Dendritic cell treated with granulocyte-macrophage colony-stimulating factor and Interleukin-4, amounts not matched to agents 40 ng/mL and 50 ng/mL, for 4 days (primary cell): ENCODE measurements at regions not wholly inside any gene's neighbourhood (a gene's known extent, or its start where the extent isn't known, plus 50 kb on each side); places are given as distances from the start of the nearest gene placed in this dataset.

Experiments used
- H3K27ac Mint-ChIP-seq: one replicate; pipeline ENCODE4 v1.8.0; 2022; ENCODE audit warnings: mild to moderate bottlenecking, mixed read lengths
- H3K27me3 Mint-ChIP-seq: one replicate; pipeline ENCODE4 v1.8.0; 2022; ENCODE audit warnings: mild to moderate bottlenecking, mixed read lengths
- H3K36me3 Mint-ChIP-seq: one replicate; pipeline ENCODE4 v1.8.0; 2022; ENCODE audit warnings: low read depth, mixed read lengths
- H3K4me1 Mint-ChIP-seq: one replicate; pipeline ENCODE4 v1.8.0; 2022; ENCODE audit warnings: low read depth, mixed read lengths
- H3K4me3 Mint-ChIP-seq: one replicate; pipeline ENCODE4 v1.8.0; 2022; ENCODE audit warnings: mild to moderate bottlenecking, moderate library complexity, mixed read lengths
- H3K9me3 Mint-ChIP-seq: one replicate; pipeline ENCODE4 v1.8.0; 2022; ENCODE audit warnings: mixed read lengths
- intact Hi-C: fragments of 100-400 bp; cut with micrococcal nuclease; formaldehyde crosslinking; loops from one replicate; pipeline ENCODE4 v1.15.0; 2022

DNA sequence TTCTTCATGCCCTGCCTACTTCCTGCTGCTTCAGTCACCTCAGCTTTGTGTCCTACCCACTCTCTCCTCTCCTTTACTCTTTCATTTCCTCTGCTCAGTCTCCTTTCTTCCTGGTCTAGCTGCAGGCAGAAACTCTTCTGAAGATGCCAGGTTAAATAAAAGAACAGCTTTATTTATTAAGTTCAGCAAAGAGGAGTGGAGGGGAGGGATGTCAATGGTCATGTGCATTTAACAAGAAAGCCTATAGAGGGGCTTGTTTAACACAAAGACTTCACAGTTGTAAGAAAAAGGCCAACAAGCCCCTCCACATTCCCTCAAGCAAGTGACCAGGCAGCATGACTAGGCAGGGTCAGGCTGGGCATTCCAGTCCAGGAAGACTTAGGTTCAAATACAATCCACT lies 609.2 kb downstream of the INSC start:
- H3K4me1 Mint-ChIP-seq, result peaks cover 18% of the 10 kb centered on the region
- peak overlapping the region; percentile 51 for H3K27ac Mint-ChIP-seq
- H3K9me3 Mint-ChIP-seq, result no peaks in the 10 kb centered on the region
- H3K4me3 Mint-ChIP-seq, result no peak overlapping the region
- intact Hi-C loops, result no loop called here
- peaks cover 30% of the 10 kb centered on the region for H3K27me3 Mint-ChIP-seq
- H3K36me3 Mint-ChIP-seq, result no peaks in the 10 kb centered on the region

GRCh38 chr11:15724601-15725000 lies 609.9 kb downstream of the INSC start:
- Mint-ChIP-seq H3K9me3 (no peaks in the 10 kb centered on the region), H3K4me3 (no peak overlapping the region), H3K4me1 (peaks cover 18% of the 10 kb centered on the region), H3K27ac (no peak overlapping the region), H3K27me3 (peaks cover 31% of the 10 kb centered on the region), H3K36me3 (no peaks in the 10 kb centered on the region)
- intact Hi-C loops, result no loop called here

DNA sequence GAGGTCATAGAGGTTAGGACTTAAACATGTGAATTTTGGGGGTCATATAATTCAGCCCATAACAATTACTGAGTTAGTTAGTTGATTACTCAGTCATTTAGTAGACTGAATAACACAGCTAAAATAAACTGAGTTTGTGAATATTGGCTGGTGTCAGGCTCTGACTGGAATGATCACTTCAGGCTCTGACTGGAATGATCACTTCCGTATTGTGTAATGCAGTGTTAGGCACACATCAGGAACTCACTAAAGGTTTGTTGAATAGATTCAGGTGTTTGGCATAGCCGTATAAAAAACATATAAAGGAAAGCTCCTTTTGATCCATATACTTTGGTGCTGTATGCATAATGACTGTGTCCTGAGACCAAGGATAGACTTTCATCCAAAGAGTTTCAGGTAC lies 610.5 kb downstream of the INSC start:
- no peak overlapping the region for H3K27ac Mint-ChIP-seq
- H3K4me1 Mint-ChIP-seq, result peaks cover 21% of the 10 kb centered on the region
- intact Hi-C loops, result no loop called here
- no peak overlapping the region for H3K4me3 Mint-ChIP-seq
- H3K36me3 Mint-ChIP-seq, result no peaks in the 10 kb centered on the region
- H3K27me3 Mint-ChIP-seq, result peaks cover 32% of the 10 kb centered on the region
- no peaks in the 10 kb centered on the region for H3K9me3 Mint-ChIP-seq

DNA sequence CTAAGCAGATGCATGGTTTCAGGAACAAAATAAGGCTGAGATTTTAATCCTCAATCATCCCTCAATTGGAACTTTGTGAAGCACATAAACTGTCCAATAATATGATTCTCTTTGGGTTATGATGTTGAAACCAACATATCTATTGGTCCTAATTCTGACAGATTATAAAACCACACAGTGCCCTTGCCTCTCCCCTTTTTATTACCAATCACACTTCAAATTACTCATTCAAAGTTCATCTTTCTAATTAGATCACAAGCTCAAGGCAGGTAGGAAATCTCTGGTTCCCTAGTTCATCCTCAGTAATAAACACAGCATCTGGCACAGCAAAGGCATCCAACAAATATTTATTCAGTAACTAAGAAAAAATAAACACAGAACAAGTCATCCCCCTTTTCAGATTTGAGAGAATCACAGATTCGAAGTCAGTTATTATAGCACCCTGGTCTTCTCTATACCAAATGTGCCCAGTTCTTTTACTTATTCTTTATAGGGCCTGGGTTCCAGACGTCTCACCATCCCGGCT lies 611.6 kb downstream of the INSC start:
- intact Hi-C loops, result no loop called here
- Mint-ChIP-seq H3K4me1 (peaks cover 20% of the 10 kb centered on the region), H3K9me3 (no peaks in the 10 kb centered on the region), H3K4me3 (no peak overlapping the region), H3K36me3 (no peaks in the 10 kb centered on the region), H3K27ac (no peak overlapping the region), H3K27me3 (peaks cover 31% of the 10 kb centered on the region)

DNA sequence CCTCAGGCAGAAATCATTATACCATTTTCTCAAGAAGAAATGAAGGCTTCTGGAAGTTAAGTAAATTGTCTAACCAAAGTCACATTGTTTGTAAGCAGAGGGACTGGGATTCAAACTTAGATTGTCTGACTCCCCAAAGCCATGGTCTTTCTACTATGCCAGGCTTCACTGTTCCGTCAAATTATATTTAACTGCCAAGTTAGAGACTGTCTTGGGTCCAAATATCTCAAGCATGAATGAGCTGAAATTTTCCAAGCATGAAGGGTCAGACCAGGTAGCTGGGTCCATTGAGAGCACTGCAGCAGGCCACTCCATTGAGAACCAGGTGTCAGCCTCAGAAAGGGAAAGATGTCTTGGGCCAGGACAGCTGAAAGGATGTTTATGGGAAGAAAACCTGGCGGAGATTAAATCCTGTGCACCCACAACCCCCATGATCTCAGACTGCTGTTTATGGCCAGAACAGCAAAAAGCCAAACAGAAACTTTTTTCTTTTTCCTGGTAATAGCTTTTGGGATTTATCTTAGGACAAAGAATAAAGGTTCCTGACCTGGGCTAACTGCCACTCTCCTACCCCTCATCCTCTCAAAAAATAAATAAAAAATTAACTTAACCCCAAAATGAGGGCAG lies 612.3 kb downstream of the INSC start:
- Mint-ChIP-seq H3K27me3 (peaks cover 29% of the 10 kb centered on the region), H3K4me1 (peaks cover 20% of the 10 kb centered on the region)
- intact Hi-C loops, result no loop called here

DNA sequence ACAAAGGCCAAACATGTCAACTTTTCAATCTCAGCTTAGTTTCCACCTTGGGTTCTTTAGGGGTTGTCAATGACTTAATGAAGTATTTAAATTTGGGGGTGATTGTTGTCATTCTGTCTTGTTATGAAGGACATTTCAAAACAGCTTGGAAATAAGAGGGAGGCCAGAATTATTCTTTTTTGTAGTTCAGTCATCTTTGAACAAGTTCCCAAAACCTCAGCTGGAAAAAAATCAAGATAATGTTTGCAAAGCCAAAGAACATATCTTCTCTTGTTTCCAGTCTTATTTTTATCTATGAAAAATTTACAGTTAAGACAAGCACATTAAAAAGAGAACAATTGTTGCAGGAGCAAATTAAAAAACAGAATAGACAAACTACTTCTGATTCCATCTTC lies 612.8 kb downstream of the INSC start:
- intact Hi-C loops, result no loop called here
- Mint-ChIP-seq H3K4me3 (no peak overlapping the region), H3K36me3 (no peaks in the 10 kb centered on the region), H3K9me3 (no peaks in the 10 kb centered on the region), H3K4me1 (peaks cover 20% of the 10 kb centered on the region), H3K27me3 (peaks cover 29% of the 10 kb centered on the region), H3K27ac (no peak overlapping the region)

More for the DNA sequence above, 612.3 kb downstream of the INSC start:
- Mint-ChIP-seq H3K27ac (no peak overlapping the region), H3K36me3 (no peaks in the 10 kb centered on the region), H3K4me3 (no peak overlapping the region), H3K9me3 (no peaks in the 10 kb centered on the region)

- H3K4me1 Mint-ChIP-seq, result peaks cover 20% of the 10 kb centered on the region
- peaks cover 5% of the 10 kb centered on the region for H3K9me3 Mint-ChIP-seq
- H3K36me3 Mint-ChIP-seq, result no peaks in the 10 kb centered on the region
- H3K27me3 Mint-ChIP-seq, result peaks cover 33% of the 10 kb centered on the region
- no peak overlapping the region for H3K27ac Mint-ChIP-seq
- H3K4me3 Mint-ChIP-seq, result no peak overlapping the region
- intact Hi-C loops, result no loop called here
Measured at GRCh38 chr11:15728207-15728606, 613.5 kb downstream of the INSC start.

GRCh38 chr11:15730263-15730994 lies 615.7 kb downstream of the INSC start:
- Mint-ChIP-seq H3K27me3 (peaks cover 32% of the 10 kb centered on the region), H3K27ac (peak overlapping the region; percentile 18), H3K4me3 (no peak overlapping the region), H3K9me3 (peaks cover 8% of the 10 kb centered on the region), H3K4me1 (peaks cover 15% of the 10 kb centered on the region), H3K36me3 (no peaks in the 10 kb centered on the region)
- intact Hi-C loops, result no loop called here

GRCh38 chr11:15730995-15731385 lies 616.3 kb downstream of the INSC start:
- Mint-ChIP-seq H3K36me3 (no peaks in the 10 kb centered on the region), H3K27ac (peak overlapping the region; percentile 18), H3K9me3 (peaks cover 9% of the 10 kb centered on the region), H3K4me3 (no peak overlapping the region), H3K27me3 (peaks cover 31% of the 10 kb centered on the region), H3K4me1 (peaks cover 15% of the 10 kb centered on the region)
- intact Hi-C loops, result no loop called here

- Mint-ChIP-seq H3K27me3 (peaks cover 39% of the 10 kb centered on the region), H3K4me1 (peaks cover 23% of the 10 kb centered on the region), H3K9me3 (peaks cover 26% of the 10 kb centered on the region), H3K27ac (no peak overlapping the region), H3K4me3 (no peak overlapping the region), H3K36me3 (peaks cover 6% of the 10 kb centered on the region)
- intact Hi-C loops, result no loop called here
Measured at GRCh38 chr11:15735706-15736105, 620.6 kb downstream of the SOX6 start.

DNA sequence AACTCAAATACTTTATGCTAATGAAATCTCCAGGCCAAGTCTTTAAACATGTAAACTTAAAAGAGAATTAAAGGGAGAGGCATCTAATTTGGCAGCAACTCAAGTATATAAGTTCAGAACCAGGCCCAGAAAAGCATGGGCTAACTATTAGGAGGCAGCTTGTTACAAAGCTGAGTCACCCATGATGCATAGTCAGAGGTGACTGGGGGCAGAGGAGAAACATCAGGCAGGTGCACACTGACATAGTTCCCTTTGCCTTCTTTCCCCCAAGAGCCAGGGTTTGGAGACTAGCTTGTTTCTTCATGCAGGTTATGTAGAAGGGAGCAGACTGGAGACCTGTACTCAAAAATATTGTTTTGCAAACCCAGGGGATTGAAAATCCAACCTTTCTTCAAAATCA lies 619.0 kb downstream of the SOX6 start:
- Mint-ChIP-seq H3K27ac (no peak overlapping the region), H3K4me1 (peaks cover 36% of the 10 kb centered on the region), H3K9me3 (peaks cover 26% of the 10 kb centered on the region), H3K36me3 (peaks cover 6% of the 10 kb centered on the region), H3K27me3 (peaks cover 37% of the 10 kb centered on the region), H3K4me3 (no peak overlapping the region)
- intact Hi-C loops, result no loop called here

GRCh38 chr11:15738931-15739330 lies 617.4 kb downstream of the SOX6 start:
- Mint-ChIP-seq H3K36me3 (peaks cover 6% of the 10 kb centered on the region), H3K4me1 (peaks cover 50% of the 10 kb centered on the region), H3K27me3 (peaks cover 33% of the 10 kb centered on the region), H3K4me3 (no peak overlapping the region), H3K9me3 (peaks cover 20% of the 10 kb centered on the region), H3K27ac (peak overlapping the region; percentile 16)
- intact Hi-C loops, result no loop called here

DNA sequence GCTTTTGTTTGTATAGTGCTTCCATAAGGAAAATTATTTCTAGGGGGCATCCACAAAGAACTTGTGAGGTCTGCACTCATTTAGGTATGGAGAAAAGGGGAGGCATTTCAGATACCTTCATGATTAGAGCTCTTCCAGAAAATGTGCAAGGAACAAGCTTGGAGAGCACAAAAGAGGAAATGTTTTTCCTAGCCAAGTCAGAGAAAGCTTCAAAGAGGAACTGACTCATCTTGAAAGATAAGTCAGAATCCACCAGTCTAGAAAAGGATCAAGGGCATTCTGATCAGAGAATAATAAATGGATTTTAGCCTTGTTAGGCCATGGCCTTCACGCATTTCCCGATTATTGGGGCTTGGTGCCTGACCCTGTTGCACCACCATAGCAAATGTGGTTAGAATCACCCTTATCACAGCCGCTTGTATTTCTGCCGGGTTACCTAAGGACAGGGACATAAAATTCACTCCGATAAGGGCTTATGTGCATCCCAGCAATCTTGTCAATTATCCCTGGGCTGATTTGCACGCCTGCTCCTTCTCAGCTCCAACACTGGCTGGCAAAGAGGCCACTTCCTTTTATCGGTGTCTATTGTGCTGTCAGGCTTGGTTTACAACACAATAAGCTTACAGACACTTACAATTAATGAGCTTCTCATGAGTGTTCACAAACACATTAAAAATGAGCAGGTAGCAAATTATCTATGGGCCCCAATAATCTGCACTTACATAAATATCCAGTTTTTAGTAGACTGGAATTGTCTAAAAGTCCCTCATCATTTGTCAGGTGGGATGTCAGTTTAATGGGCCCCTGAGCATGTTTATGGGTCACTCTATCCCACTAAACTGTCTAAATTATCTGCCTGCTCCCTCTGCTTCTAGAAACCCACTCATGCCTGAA lies 613.5 kb downstream of the SOX6 start:
- peaks cover 6% of the 10 kb centered on the region for H3K36me3 Mint-ChIP-seq
- H3K9me3 Mint-ChIP-seq, result peaks cover 18% of the 10 kb centered on the region
- H3K27me3 Mint-ChIP-seq, result peaks cover 24% of the 10 kb centered on the region
- H3K4me1 Mint-ChIP-seq, result peaks cover 63% of the 10 kb centered on the region
- peak overlapping the region; percentile 85 for H3K27ac Mint-ChIP-seq
- intact Hi-C loops, result loop anchor here (5.0 kb wide), 1 partner anchor 91 kb away; no protein-coding TSS in a partner anchor
- H3K4me3 Mint-ChIP-seq, result no peak overlapping the region

GRCh38 chr11:15744693-15745092 lies 611.7 kb downstream of the SOX6 start:
- Mint-ChIP-seq H3K27me3 (peaks cover 21% of the 10 kb centered on the region), H3K4me1 (peaks cover 76% of the 10 kb centered on the region), H3K36me3 (peaks cover 6% of the 10 kb centered on the region), H3K9me3 (peaks cover 18% of the 10 kb centered on the region), H3K4me3 (no peak overlapping the region), H3K27ac (peak overlapping the region; percentile 22)
- intact Hi-C loops, result loop anchor here (5.0 kb wide), 1 partner anchor 92 kb away; no protein-coding TSS in a partner anchor
